ENCODE measurements at regions not wholly inside any gene's neighbourhood (a gene's known extent, or its start where the extent isn't known, plus 50 kb on each side); places are given as distances from the start of the nearest gene placed in this dataset.

DNA sequence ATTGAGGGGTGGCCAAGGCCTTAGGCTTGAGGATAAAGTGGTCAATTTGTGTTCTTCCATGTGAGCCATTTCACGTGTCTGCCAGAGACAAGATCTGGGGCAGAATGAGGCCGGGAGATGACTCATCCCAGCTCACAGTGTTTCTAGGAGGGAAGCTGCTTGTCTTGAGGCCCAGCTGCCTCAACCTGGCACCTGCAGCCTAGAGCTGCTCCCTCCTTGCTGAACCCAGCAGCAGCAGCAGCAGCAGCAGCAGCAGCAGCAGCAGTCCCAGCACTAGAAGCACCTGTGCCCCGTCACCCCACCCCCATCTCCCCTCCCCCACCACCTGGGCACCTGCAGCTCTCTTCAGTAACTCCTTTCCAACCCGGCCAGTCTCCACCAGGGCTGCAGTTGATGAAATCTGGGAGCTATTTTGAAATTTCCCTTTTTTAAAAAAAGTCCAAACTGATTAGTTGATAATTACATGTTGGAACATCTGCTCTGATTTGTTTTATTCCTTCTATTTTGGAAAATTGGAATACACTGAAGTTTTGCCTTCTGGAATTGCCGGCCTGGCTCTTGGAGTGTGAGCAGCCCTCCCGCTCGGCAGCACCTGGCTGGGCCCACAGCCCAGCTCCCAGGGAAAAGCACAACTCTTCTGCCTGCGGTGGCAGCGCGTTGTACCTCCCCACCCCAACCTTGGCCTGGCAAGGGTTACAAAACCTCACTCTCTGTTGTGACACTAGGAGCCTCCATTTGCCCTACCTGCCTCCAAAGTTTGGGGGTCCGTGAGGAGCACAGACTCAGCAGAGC is 143.5 kb downstream of the NXPE2 start:
- ATAC-seq (ENCODE audit: low read depth in 2 of 2) = no peak

GRCh38 chr11:114826910-114827442 is 148.6 kb downstream of the NXPE2 start:
- Mint-ChIP-seq H3K36me3 (no peaks in the 10 kb centered on the region), H3K9me3 (peaks cover 0 to 2% (median 0%) of the 10 kb centered on the region in 7 donors), H3K4me3 (no peak overlapping the region), H3K27ac (no peak overlapping the region), H3K4me1 (no peaks in the 10 kb centered on the region), H3K27me3 (no peaks in the 10 kb centered on the region)
- H3K27ac ChIP-seq (ENCODE audit: insufficient read depth, low read length, poor library complexity, severe bottlenecking) = no peak overlapping the region
- DNase-seq (no peak), ATAC-seq (ENCODE audit: low read depth in 2 of 2) (no peak)
- no peaks in the 10 kb centered on the region for H3K9me3 ChIP-seq (ENCODE audit: control insufficient read depth in 2 of 2, low read length in 2 of 2)
- H3K4me3 ChIP-seq (ENCODE audit: low read depth, low read length) = no peak overlapping the region
- H3K36me3 ChIP-seq (ENCODE audit: control insufficient read depth, insufficient read depth, low read length) = no peaks in the 10 kb centered on the region
- H3K27me3 ChIP-seq (ENCODE audit: control insufficient read depth, insufficient read depth, low read length) = no peaks in the 10 kb centered on the region
- no peaks in the 10 kb centered on the region for H3K4me1 ChIP-seq (ENCODE audit: control insufficient read depth, insufficient read depth, low read length, poor library complexity, severe bottlenecking)

More for the DNA sequence above, 143.5 kb downstream of the NXPE2 start:
- no peaks in the 10 kb centered on the region for H3K36me3 Mint-ChIP-seq
- H3K27ac Mint-ChIP-seq = no peak overlapping the region
- H3K27me3 Mint-ChIP-seq = no peaks in the 10 kb centered on the region
- Histone ChIP-seq H3K4me1 (ENCODE audit: control insufficient read depth, insufficient read depth, low read length, poor library complexity, severe bottlenecking) (no peaks in the 10 kb centered on the region), H3K4me3 (ENCODE audit: low read depth, low read length) (no peak overlapping the region), H3K9me3 (ENCODE audit: control insufficient read depth in 2 of 2, low read length in 2 of 2) (no peaks in the 10 kb centered on the region), H3K27me3 (ENCODE audit: control insufficient read depth, insufficient read depth, low read length) (peaks cover 6% of the 10 kb centered on the region), H3K36me3 (ENCODE audit: control insufficient read depth, insufficient read depth, low read length) (no peaks in the 10 kb centered on the region), H3K27ac (ENCODE audit: insufficient read depth, low read length, poor library complexity, severe bottlenecking) (no peak overlapping the region)
- H3K4me3 Mint-ChIP-seq = no peak overlapping the region
- peaks cover 0 to 3% (median 0%) of the 10 kb centered on the region in 7 donors for H3K9me3 Mint-ChIP-seq
- H3K4me1 Mint-ChIP-seq = no peaks in the 10 kb centered on the region
- DNase-seq = no peak

GRCh38 chr11:114827736-114828135 is 149.4 kb downstream of the NXPE2 start:
- Mint-ChIP-seq H3K36me3 (no peaks in the 10 kb centered on the region), H3K27me3 (no peaks in the 10 kb centered on the region), H3K4me1 (no peaks in the 10 kb centered on the region), H3K4me3 (no peak overlapping the region), H3K27ac (no peak overlapping the region), H3K9me3 (peaks cover 0 to 2% (median 0%) of the 10 kb centered on the region in 7 donors)
- ATAC-seq (ENCODE audit: low read depth in 2 of 2) (no peak), DNase-seq (no peak)
- H3K4me1 ChIP-seq (ENCODE audit: control insufficient read depth, insufficient read depth, low read length, poor library complexity, severe bottlenecking) = no peaks in the 10 kb centered on the region
- H3K9me3 ChIP-seq (ENCODE audit: control insufficient read depth in 2 of 2, low read length in 2 of 2) = no peaks in the 10 kb centered on the region
- H3K27ac ChIP-seq (ENCODE audit: insufficient read depth, low read length, poor library complexity, severe bottlenecking) = no peak overlapping the region
- H3K27me3 ChIP-seq (ENCODE audit: control insufficient read depth, insufficient read depth, low read length) = no peaks in the 10 kb centered on the region
- no peak overlapping the region for H3K4me3 ChIP-seq (ENCODE audit: low read depth, low read length)
- H3K36me3 ChIP-seq (ENCODE audit: control insufficient read depth, insufficient read depth, low read length) = no peaks in the 10 kb centered on the region

DNA sequence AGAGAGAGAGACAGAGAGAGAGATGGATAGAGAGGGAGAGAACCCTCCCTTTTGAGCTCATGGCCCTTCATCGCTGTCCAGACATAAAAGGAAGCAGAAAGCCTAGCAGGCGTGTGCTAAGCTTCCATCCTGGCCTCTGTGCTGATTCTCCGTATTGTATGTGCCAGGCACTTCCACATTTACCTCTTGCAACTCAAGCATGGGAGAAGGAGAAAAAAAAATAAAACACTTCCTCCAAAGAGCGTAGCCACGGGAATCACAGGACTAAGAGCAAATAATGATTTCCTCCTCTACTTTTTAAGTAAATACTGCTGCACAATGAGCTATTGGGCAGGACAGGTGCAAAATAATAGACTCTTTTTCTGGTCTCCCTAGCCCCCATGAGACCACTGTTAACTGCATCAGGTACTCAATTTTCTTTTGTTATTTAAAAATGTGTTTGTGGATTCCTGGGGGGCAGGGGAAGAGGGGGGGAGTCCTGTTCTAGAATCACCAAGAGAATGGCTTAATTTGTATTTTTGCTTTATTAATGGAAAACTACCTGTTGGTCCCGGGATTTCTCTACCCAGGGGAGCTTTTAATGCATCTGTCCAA is 154.3 kb downstream of the NXPE2 start:
- Histone ChIP-seq H3K36me3 (ENCODE audit: control insufficient read depth, insufficient read depth, low read length) (no peaks in the 10 kb centered on the region), H3K27ac (ENCODE audit: insufficient read depth, low read length, poor library complexity, severe bottlenecking) (no peak overlapping the region), H3K4me3 (ENCODE audit: low read depth, low read length) (no peak overlapping the region), H3K9me3 (ENCODE audit: control insufficient read depth in 2 of 2, low read length in 2 of 2) (no peaks in the 10 kb centered on the region), H3K27me3 (ENCODE audit: control insufficient read depth, insufficient read depth, low read length) (no peaks in the 10 kb centered on the region), H3K4me1 (ENCODE audit: control insufficient read depth, insufficient read depth, low read length, poor library complexity, severe bottlenecking) (no peaks in the 10 kb centered on the region)
- no peak overlapping the region for H3K4me3 Mint-ChIP-seq
- ATAC-seq (ENCODE audit: low read depth in 2 of 2) (no peak), DNase-seq (no peak)
- H3K9me3 Mint-ChIP-seq = peaks cover 0 to 5% (median 0%) of the 10 kb centered on the region in 7 donors
- no peak overlapping the region for H3K27ac Mint-ChIP-seq
- H3K36me3 Mint-ChIP-seq = no peaks in the 10 kb centered on the region
- H3K4me1 Mint-ChIP-seq = no peaks in the 10 kb centered on the region
- H3K27me3 Mint-ChIP-seq = peaks cover 5% of the 10 kb centered on the region

- Mint-ChIP-seq H3K4me1 (no peaks in the 10 kb centered on the region), H3K9me3 (peaks cover 0 to 9% (median 6%) of the 10 kb centered on the region in 7 donors), H3K27me3 (peaks cover 5% of the 10 kb centered on the region), H3K27ac (no peak overlapping the region), H3K4me3 (no peak overlapping the region), H3K36me3 (no peaks in the 10 kb centered on the region)
- H3K4me1 ChIP-seq (ENCODE audit: control insufficient read depth, insufficient read depth, low read length, poor library complexity, severe bottlenecking) = no peaks in the 10 kb centered on the region
- no peak overlapping the region for H3K4me3 ChIP-seq (ENCODE audit: low read depth, low read length)
- H3K27ac ChIP-seq (ENCODE audit: insufficient read depth, low read length, poor library complexity, severe bottlenecking) = no peak overlapping the region
- DNase-seq = no peak
- no peak for ATAC-seq (ENCODE audit: low read depth in 2 of 2)
- peaks cover 0 to 5% of the 10 kb centered on the region in 2 experiments for H3K9me3 ChIP-seq (ENCODE audit: control insufficient read depth in 2 of 2, low read length in 2 of 2)
- H3K27me3 ChIP-seq (ENCODE audit: control insufficient read depth, insufficient read depth, low read length) = no peaks in the 10 kb centered on the region
- no peaks in the 10 kb centered on the region for H3K36me3 ChIP-seq (ENCODE audit: control insufficient read depth, insufficient read depth, low read length)
Observed at GRCh38 chr11:114836161-114836560, 157.8 kb downstream of the NXPE2 start.

DNA sequence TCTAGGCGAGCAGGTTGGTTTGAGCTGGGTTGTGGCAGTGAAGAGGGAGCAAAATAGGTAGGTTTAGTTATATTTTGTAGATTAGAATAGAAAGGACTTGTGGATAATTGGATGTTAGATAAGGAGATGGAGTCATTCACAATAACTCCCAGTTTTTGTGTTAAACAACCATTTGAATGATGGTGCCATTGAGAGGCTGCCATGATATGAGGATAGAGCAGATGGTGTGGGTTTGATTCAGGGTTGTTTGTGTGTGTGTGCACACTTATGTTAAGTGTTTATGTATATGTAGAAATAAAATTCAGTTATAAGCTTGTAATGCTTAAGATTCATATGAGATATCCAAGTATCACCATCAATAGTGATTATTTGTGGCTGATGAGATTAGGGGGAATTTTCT is 166.6 kb downstream of the NXPE2 start:
- Mint-ChIP-seq H3K4me1 (no peaks in the 10 kb centered on the region), H3K27ac (no peak overlapping the region)

GRCh38 chr11:114845766-114846415 is 167.6 kb downstream of the NXPE2 start:
- Mint-ChIP-seq H3K27me3 (peaks cover 9% of the 10 kb centered on the region), H3K4me1 (no peaks in the 10 kb centered on the region), H3K36me3 (no peaks in the 10 kb centered on the region), H3K27ac (no peak overlapping the region), H3K9me3 (peaks cover 0 to 3% (median 0%) of the 10 kb centered on the region in 7 donors), H3K4me3 (no peak overlapping the region)
- Histone ChIP-seq H3K36me3 (ENCODE audit: control insufficient read depth, insufficient read depth, low read length) (no peaks in the 10 kb centered on the region), H3K9me3 (ENCODE audit: control insufficient read depth in 2 of 2, low read length in 2 of 2) (no peaks in the 10 kb centered on the region), H3K27ac (ENCODE audit: insufficient read depth, low read length, poor library complexity, severe bottlenecking) (no peak overlapping the region), H3K4me1 (ENCODE audit: control insufficient read depth, insufficient read depth, low read length, poor library complexity, severe bottlenecking) (no peaks in the 10 kb centered on the region), H3K4me3 (ENCODE audit: low read depth, low read length) (no peak overlapping the region), H3K27me3 (ENCODE audit: control insufficient read depth, insufficient read depth, low read length) (no peaks in the 10 kb centered on the region)
- no peak for DNase-seq
- no peak for ATAC-seq (ENCODE audit: low read depth in 2 of 2)

More for the DNA sequence above, 166.6 kb downstream of the NXPE2 start:
- H3K9me3 Mint-ChIP-seq = peaks cover 0 to 3% (median 0%) of the 10 kb centered on the region in 7 donors
- no peaks in the 10 kb centered on the region for H3K4me1 ChIP-seq (ENCODE audit: control insufficient read depth, insufficient read depth, low read length, poor library complexity, severe bottlenecking)
- no peaks in the 10 kb centered on the region for H3K9me3 ChIP-seq (ENCODE audit: control insufficient read depth in 2 of 2, low read length in 2 of 2)
- H3K27me3 Mint-ChIP-seq = peaks cover 9% of the 10 kb centered on the region
- DNase-seq (no peak), ATAC-seq (ENCODE audit: low read depth in 2 of 2) (no peak)
- no peaks in the 10 kb centered on the region for H3K36me3 Mint-ChIP-seq
- H3K4me3 Mint-ChIP-seq = no peak overlapping the region
- H3K27ac ChIP-seq (ENCODE audit: insufficient read depth, low read length, poor library complexity, severe bottlenecking) = no peak overlapping the region
- no peaks in the 10 kb centered on the region for H3K36me3 ChIP-seq (ENCODE audit: control insufficient read depth, insufficient read depth, low read length)
- H3K27me3 ChIP-seq (ENCODE audit: control insufficient read depth, insufficient read depth, low read length) = no peaks in the 10 kb centered on the region
- H3K4me3 ChIP-seq (ENCODE audit: low read depth, low read length) = no peak overlapping the region
